Epithelial cell of prostate (primary cell): ENCODE measurements at regions not wholly inside any gene's neighbourhood (a gene's known extent, or its start where the extent isn't known, plus 50 kb on each side); places are given as distances from the start of the nearest gene placed in this dataset.
"Not testable (repeated sequence)": the region's sequence is repeated elsewhere in the genome, so short reads cannot be mapped to it uniquely, and the experiment has no call there.

Experiments
- DNase-seq: peaks from one replicate; pipeline ENCODE4 v3.0.0-alpha.2; 2011; ENCODE audit warnings: low read depth, low spot score
- H3K27ac ChIP-seq: fragments of 450-650 bp; 2 replicates; pipeline ENCODE4 v1.5.1; 2017; ENCODE audit warnings: mild to moderate bottlenecking

DNA sequence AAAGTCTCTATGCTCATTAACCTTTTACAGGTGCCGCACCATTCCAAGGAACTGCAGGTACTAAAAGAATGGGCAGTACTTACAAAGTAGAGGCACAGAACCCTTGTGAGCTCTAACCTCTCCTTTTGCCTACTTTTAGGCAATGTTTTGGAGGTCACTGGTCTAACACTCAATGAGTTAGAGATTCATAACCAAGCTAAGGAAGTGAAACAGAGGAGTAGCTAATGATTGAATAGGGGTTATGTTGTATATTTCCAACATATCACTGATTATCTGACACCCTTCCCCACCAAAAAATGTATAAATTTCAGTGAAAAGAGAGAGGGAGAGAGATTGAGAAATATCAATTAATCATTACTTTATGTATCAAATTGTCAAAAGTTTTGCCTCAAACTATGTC is 269.3 kb downstream of the PCDH7 start:
- no peak overlapping the region for H3K27ac ChIP-seq
- no peak for DNase-seq

DNA sequence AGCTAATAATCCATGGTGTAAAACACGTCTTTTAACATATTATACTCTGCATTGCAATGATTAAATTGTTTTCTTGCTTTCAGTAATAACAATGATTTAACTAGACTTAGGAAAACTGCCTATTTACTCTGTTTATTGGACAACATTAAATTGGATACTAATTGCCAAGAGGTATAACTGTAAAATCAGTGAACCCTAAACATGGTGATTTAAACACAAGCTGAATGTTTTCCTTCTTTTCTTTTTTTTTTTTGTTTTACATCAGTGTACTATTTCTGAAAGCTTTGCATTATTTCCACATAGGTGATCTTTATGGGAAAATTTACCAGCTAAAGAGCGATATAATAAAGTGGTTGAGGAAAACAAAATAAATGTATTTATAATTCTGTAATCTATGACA is 276.7 kb downstream of the PCDH7 start:
- H3K27ac ChIP-seq: no peak overlapping the region
- no peak for DNase-seq

DNA sequence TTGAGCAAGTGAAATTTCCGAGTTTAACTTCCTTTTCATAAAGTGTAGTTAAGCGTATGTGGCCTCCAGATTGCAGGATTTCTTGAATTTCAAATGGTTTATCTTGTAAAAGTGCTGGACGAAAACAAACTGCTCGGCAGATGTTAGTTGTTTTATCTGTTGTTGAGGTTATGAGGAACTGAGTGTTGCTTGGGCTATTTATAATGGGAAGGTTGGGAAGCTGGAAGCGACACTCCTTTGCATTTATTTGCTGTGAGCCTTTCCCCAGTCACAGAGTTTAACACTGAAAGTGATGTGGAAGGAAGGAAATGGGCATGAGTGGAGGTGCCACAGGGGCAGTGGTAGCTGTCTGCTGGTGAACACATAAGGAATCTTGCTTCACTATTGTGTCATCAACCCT is 284.9 kb downstream of the PCDH7 start:
- no peak overlapping the region for H3K27ac ChIP-seq
- DNase-seq: no peak

DNA sequence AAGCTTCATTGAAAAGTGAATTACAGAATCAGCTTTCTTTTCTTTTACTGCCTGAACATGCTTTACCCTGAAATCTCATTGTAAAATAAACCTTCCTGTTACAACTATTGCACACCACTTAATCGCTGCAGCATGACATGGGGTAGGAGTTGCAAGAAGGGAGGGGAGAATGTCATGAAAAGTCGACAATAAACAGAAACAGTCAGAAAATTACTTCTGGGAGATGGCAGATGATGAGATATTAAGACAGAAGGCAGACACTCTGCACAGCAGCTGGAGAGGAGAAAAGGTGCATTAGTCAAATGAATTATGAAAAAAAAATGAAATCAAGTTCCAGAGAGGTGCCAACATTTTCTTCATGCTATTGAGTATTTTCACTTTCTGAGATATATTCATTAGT is 287.7 kb downstream of the PCDH7 start:
- no peak for DNase-seq
- H3K27ac ChIP-seq: no peak overlapping the region

DNA sequence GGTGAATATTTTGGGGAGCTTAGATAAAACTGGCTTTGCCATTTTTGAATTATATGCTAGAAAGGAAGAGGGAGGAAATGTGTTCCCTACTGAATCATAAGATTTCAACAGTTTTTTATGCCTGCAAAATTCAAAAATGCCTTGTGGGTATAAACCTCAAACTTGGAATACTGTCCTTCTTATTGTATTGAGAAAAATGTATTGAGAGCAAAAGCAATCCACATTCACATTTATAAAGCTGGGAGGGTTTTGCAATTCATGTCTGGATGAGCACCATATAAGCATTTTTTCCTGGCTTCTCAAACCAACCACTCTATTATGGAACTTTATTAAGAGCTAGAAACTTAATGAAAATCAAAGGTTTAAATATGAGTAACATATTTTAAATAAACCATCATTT is 289.8 kb downstream of the PCDH7 start:
- H3K27ac ChIP-seq: no peak overlapping the region
- DNase-seq: no peak

DNA sequence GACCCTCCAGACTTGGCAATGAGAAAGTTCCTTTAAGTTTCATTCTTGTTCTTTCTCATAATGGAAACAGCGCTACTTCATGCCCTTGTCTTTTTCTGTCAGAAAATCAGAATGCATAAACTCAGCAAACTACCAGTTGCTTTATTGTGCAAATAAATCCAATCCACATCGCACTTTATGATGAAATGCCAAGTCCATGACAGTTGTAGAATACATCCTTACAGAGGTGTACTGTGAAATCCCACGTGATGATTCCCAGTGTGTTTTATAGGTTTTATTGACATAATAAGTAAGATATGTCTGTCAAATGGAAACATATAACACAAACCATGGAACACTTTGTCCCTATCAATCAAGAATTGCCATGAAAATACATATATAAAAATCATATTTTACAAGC is 295.0 kb downstream of the PCDH7 start:
- no peak for DNase-seq

DNA sequence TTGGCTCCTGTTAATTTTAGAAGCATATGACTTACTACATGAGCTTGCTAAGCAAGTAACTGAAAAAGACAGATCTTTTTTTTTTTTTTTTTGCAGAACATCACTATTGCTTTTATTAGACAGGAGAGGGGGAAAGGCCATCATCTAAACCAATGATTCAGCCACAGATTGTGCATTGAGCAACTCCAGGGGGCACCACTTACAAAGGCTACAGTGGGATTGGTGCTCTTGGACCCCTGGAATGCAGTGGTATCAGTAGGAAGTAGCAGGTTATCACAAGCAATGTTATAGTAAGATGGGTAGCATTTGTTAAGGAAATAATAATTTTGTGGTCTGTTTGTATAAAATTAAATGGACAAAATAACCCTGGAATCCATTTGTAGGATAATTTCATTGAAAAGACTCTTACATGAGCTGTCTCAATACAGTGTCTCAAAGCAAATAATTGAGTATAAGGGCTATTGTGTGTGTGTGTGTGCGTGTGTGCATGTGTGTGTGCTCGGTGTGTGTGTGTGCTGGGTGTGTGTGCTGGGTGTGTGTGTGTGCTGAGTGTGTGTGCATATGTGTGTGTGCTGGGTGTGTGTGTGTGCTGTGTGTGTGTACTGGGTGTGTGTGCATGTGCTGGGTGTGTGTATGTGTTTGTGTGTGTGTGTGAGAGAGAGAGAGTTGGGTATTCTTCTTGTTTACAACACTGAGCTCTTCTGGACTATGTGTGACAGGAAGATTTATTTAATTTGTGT is 296.3 kb downstream of the PCDH7 start:
- no peak for DNase-seq
- no peak overlapping the region for H3K27ac ChIP-seq

More for the DNA sequence above, 295.0 kb downstream of the PCDH7 start:
- H3K27ac ChIP-seq: no peak overlapping the region

DNA sequence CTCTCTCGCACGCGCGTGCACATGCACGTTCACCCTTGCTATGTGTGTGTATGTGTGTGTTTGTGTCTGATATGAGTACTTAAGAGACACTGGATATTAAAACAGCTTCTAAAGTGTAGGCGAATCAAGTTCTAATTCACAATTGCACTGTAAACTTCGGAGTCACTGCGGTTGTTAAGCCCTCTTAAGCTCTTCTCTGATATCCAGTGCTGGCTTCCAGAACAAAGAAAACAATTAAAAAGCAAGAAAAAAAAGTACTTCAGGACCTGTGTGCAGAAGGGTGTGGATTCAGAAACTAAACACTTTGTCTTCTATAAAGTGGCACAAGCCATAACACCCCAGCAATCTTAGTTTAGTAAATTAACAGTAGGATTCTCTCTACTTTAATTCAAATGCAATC is 300.2 kb downstream of the PCDH7 start:
- no peak for DNase-seq

DNA sequence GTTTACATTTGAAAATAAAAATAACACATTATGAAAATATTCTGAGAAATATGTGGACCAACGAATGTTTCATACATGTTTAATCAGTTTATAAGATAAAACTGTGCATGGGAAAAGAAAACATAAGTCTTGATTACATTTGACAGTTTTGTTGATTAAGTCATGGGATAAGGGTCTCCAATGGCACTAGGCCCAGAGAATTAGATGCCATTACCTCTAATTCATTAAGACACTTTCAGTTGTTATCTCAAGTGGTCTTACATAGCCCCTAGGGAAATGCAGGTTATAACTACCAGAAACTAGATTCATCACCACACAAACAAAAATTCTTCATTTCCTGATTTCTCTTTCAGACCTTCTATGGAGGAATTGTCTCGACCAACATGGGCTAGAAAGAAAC is 300.8 kb downstream of the PCDH7 start:
- no peak for DNase-seq
- H3K27ac ChIP-seq: no peak overlapping the region

More for the DNA sequence above, 300.2 kb downstream of the PCDH7 start:
- no peak overlapping the region for H3K27ac ChIP-seq

DNA sequence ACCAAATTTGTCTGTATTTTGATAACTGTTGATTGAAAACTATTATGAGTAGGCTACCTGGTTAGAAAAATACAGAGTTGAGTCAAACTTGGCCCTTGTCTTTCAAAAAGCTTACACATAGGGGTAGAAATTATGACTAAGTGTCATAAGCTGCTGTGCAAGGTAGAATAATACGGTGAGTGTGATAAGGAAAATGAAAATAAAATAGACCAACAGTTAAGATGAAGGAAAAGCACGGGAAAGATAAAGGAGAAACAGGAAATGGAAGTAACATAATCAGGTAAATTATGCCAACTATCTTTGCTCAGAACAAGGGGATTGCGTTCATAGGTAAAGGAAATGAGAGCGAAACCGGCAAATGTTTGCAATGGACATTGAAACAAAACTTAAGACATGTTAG is 302.5 kb downstream of the PCDH7 start:
- H3K27ac ChIP-seq: no peak overlapping the region
- no peak for DNase-seq

DNA sequence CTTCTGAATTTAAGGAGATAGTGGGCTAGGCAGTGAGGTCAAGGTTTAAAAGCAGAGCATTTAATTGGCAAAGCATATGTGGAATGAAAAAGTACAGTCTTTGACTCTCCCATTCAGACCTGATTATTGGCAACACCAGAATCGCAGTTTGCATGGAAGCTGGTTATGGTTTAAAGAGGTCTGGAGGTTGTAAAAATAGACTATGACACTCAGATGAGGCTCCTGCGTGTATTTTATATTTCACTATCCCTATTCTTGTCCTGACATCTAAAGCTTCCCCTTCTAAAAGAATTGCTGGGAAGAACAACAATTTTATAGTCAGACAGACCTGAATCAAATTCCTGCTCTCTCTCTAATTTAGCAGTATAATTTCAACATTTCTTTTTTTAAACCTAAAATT is 302.9 kb downstream of the PCDH7 start:
- H3K27ac ChIP-seq: no peak overlapping the region
- no peak for DNase-seq

DNA sequence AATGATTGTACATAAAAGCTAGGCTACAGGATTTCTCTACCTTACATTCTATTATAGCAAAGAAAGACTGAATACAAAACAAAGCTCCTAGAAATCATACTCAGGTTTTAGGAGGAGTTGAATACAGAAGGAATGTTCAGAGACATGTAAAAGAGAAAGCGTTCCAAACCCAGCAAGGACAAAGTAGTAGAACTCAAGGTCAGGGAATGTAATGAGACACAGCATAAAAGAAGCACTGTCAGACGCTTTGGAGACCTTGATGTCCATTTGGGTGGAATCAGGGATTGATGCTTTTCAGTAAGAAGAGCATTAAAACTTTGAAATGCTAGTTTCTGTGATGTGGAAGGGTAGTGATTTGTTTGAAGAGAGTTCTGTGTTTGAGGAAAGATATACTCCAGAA is 303.6 kb downstream of the PCDH7 start:
- no peak for DNase-seq
- H3K27ac ChIP-seq: no peak overlapping the region

DNA sequence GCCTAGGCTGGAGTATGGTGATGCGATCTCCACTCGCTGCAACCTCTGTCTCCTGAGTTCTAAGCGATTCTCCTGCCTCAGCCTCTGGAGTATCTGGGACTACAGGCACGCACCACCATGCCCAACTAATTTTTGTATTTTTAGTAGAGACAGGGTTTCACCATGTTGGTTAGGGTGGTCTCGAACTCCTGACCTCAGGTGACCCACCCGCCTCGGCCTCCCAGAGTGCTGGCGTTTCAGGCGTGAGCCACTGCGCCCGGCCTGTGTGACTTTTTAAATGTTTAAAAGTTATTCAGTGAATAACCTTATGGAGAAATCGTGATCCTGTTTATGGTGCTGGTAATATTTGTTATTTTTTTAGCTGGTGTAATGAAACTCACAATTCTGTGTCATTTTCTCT is 304.6 kb downstream of the PCDH7 start:
- DNase-seq, H3K27ac ChIP-seq: not testable (repeated sequence)

DNA sequence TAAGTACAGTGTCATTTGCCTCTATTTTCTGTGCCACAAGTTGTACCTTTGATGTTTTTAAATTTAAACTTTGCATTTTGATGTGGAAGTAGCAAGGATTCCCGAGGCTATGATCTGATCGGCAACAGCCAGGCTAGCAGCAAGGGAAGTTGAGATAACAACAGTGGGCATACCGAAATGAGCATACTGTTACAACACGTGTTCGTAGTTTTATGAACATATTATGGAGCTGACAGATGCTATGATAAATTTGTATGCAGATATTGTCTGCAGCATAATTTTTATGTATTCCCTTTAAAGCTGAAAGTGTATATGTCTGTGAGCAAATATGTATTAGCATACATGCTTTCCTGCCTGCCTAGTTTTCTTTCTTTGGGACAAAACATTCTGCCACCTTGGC is 306.1 kb downstream of the PCDH7 start:
- H3K27ac ChIP-seq: no peak overlapping the region
- no peak for DNase-seq

DNA sequence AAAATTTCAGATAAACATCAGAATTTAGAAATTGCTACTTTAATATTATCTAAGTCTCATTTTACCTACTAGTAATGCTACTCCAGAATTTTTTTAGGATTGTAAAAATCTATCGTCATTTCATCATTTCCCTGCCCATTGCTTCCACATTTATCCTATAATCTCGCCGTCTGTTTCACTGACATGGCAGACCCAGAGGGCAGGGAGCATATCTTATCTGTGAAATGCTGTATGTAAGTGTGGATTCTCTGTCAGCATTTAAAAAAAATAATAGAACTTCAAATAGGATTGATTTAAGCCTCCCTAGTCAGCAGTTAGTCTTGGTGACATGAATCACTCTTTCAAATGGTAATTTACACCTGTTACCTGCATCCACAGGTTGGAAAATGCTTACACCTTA is 314.4 kb downstream of the PCDH7 start:
- no peak for DNase-seq
- H3K27ac ChIP-seq: no peak overlapping the region

DNA sequence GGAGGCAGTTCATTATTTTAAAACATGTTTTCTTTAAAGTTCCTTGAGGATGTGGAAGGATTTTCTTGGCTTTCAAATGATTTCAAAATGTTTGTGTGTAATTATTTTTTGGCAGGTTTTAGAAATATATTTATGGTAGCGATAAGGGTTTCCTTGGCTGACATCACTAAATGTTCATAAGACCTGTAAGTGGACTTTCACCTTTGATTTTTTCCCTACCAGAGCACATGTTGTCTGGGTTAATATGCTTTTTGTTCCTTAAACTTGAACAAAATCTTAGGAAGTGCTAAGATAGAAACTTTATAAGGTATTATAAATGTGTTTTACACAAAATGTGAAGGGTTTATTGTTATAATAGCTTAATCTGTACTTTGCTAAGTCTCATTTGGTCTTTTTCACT is 315.6 kb downstream of the PCDH7 start:
- H3K27ac ChIP-seq: no peak overlapping the region
- no peak for DNase-seq

DNA sequence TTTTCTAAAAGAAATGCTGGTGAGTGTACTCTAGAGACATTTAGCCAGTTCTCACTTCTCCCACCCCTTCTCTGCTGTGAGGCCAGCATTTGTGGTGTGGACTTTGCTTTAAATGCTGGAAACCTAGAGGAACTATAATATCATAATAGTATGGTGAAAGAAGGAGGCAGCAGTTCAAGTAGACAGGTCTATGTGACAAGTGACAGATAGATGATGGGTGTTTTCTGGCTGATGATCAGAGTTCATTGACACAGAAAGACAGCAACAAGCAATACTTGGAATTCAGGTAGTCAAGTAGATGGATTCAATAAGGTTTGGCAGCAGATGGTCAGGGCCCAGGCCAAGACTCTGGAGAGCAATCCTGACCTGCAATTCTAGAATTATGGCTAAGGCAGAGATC is 317.5 kb downstream of the PCDH7 start:
- DNase-seq: no peak
- H3K27ac ChIP-seq: no peak overlapping the region

DNA sequence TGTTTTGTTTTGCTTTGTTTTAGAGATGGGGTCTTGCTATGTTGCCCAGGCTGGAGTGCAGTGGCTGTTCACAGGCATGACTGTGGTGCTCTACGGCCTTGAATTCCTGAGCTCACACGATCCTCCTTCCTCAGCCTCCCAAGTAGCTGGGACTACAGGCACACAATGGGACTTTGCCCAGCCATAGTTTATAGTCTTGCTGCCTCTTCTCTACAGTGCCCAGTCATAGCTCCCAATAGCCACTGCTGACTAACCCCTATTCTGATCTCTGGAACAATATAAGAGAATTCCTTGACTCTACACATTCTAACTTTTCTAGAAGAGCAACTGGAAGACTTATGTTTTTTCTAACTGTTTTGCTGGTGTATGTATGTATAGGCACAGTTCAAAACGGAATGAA is 319.2 kb downstream of the PCDH7 start:
- H3K27ac ChIP-seq: no peak overlapping the region
- DNase-seq: no peak

DNA sequence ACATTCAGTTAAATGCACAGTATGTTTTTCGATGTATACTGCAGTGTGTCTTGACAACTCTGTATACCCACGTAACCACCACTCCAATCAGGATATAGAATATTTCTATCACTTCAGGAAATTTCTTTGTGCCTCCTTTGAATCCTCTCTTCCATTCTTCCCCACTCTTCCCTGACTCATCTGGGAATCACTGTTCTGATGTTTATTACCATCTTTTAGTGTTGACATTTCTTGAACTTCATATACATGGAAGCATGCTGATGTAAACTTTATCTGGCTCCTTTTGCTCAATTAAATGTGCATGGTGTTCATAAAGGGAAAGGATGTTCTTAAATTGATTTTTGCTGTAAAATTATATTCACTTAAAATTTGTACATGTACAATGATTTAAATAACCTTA is 319.9 kb downstream of the PCDH7 start:
- no peak for DNase-seq
- no peak overlapping the region for H3K27ac ChIP-seq

DNA sequence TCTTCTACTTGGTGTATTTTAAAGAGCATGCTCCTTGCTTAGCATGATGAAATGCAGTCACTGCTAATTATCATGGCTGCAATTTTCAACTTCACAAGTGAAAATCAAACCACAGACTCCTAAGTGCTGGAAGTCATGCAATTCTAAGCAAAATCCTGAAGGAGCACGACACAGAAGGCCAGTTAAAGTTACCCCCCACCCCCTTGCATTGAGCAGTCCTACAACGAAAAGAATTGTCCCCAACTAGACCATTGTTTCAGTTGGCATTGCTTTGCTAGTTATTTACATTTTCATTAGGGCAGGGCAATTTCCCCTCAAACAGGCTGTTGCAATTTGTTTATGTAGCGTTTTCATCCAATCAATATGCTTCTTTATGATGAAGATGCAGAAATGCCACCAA is 321.2 kb downstream of the PCDH7 start:
- no peak overlapping the region for H3K27ac ChIP-seq
- DNase-seq: no peak

DNA sequence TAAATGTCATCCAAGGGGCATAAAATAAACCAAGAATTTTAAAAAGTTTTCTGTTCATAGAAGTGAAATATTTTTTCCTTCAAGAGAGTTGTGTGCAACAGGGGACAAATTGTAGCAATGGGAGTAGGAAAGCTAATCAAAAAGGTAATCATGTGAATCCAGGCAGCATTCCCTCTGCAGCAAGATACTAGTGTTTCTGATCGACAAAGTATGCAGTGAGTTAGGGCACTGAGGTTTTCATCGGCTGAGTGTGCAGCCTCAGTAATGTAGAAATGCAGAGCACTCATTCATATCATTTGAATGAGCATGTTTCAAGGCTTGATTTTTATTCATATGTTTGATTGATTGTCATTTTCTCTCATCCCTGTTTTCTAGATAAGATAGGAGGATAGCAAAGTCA is 321.7 kb downstream of the PCDH7 start:
- DNase-seq: no peak
- no peak overlapping the region for H3K27ac ChIP-seq

DNA sequence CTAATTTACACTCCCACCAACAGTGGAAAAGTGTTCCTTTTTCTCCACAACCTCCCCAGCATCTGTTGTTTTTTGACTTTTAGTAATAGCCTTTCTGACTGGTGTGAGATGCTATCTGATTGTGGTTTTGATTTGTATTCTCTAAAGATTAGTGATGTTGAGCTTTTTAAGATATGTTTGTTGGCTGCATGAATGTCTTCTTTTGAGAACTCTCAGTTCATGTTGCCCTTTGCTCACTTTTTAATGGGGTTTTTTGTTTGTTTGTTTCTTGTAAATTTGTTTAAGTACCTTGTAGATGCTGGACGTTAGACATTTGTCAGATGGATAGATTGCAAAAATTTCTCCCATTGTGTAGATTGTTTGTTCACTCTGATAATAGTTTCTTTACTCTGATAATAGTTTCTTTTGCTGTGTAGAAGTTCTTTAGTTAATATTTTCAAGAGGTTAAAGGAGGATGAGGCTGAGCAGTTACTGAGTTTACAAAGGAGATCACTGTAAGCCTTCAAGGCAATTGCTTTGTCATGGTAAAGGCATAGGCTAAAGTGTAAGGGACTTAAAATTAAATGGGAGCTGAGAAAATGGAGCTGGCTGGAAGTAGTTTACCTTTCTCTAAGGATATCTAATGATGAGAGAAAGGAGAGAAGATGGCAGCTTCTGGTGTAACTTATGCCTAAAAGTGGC is 323.4 kb downstream of the PCDH7 start:
- DNase-seq: no peak
- H3K27ac ChIP-seq: no peak overlapping the region
